Cardiac muscle cell (in vitro differentiated cells and primary cell): ENCODE measurements at regions not wholly inside any gene's neighbourhood (a gene's known extent, or its start where the extent isn't known, plus 50 kb on each side); places are given as distances from the start of the nearest gene placed in this dataset.

Experiments used
- DNase-seq, 2 donors: peaks; one replicate each; pipeline versions ENCODE4 v3.0.0 to v3.0.0-alpha.2; 2010 to 2017; ENCODE audit warnings: low read depth in 1 of 2, low spot score in 1 of 2
- H3K27ac ChIP-seq: fragments of 200-600 bp; sonication (generic); 2 replicates; pipeline ENCODE4 v1.5.1; 2016
- H3K27me3 ChIP-seq: fragments of 200-600 bp; sonication (generic); 2 replicates; pipeline ENCODE4 v1.6.0; 2016; ENCODE audit warnings: control low read depth
- H3K36me3 ChIP-seq: fragments of 200-600 bp; sonication (generic); 2 replicates; pipeline ENCODE4 v1.5.1; 2016; ENCODE audit warnings: control low read depth
- H3K4me1 ChIP-seq: fragments of 200-600 bp; sonication (generic); 2 replicates; pipeline ENCODE4 v1.8.1; 2017; ENCODE audit warnings: low read depth, mild to moderate bottlenecking, mixed run types
- H3K4me3 ChIP-seq: fragments of 200-600 bp; sonication (generic); 2 replicates; pipeline ENCODE4 v1.5.1; 2016; ENCODE audit warnings: mild to moderate bottlenecking
- H3K9me3 ChIP-seq: fragments of 200-600 bp; sonication (generic); 2 replicates; pipeline ENCODE4 v1.5.1; 2017; ENCODE audit warnings: low read depth, mild to moderate bottlenecking, control low read depth
- TF ChIP-seq, protein P1 (sequence below): IDR thresholded peaks from 2 replicates; pipeline ENCODE4 v1.5.1; 2012; ENCODE audit warnings: low read depth, mild to moderate bottlenecking, low read length

DNA sequence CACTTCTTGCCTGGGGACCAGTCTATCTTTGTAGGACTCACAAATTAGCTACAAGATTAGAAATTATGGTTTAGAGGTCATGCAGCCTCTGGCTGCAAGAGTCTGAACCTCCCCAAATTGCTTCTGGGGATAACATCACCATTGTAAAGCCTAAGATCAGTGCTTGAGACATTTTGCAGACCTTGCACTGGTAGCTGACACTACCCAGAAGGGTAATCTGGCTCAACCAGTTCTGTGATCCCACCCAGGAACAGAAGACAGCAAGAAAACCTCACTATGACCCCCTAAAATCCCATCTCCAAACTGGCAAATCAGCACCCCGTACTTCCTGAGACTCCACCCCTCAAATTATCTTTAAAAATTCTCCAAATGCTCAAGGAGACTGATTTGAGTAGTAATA lies 58.2 kb upstream of the CDK13 start:
- Histone ChIP-seq H3K27ac (no peak overlapping the region), H3K9me3 (no peaks in the 10 kb centered on the region), H3K4me1 (no peaks in the 10 kb centered on the region), H3K4me3 (no peak overlapping the region), H3K27me3 (no peaks in the 10 kb centered on the region), H3K36me3 (no peaks in the 10 kb centered on the region)
- TF ChIP-seq, protein P1, sequence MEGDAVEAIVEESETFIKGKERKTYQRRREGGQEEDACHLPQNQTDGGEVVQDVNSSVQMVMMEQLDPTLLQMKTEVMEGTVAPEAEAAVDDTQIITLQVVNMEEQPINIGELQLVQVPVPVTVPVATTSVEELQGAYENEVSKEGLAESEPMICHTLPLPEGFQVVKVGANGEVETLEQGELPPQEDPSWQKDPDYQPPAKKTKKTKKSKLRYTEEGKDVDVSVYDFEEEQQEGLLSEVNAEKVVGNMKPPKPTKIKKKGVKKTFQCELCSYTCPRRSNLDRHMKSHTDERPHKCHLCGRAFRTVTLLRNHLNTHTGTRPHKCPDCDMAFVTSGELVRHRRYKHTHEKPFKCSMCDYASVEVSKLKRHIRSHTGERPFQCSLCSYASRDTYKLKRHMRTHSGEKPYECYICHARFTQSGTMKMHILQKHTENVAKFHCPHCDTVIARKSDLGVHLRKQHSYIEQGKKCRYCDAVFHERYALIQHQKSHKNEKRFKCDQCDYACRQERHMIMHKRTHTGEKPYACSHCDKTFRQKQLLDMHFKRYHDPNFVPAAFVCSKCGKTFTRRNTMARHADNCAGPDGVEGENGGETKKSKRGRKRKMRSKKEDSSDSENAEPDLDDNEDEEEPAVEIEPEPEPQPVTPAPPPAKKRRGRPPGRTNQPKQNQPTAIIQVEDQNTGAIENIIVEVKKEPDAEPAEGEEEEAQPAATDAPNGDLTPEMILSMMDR: no peak
- DNase-seq: no peak

DNA sequence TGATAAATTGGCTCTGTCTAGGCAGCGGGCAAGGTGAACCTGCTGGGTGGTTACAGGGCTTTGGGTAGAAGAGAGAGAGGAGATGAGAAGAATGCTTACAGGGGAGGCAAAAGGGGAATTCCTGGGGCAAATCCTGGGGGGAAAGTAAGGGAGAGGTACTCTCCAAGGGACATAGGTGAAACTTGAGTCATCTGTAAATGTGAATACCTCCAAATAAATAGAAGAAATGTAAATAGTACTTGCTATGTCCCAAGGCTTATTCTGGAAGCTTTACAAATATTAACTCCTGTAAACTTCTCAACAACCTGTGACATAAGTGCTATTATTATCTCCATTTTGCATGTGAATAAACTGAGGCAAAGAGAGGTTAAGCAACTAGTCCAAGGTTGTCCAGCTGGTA lies 57.7 kb upstream of the CDK13 start:
- Histone ChIP-seq H3K4me3 (no peak overlapping the region), H3K27ac (no peak overlapping the region), H3K36me3 (no peaks in the 10 kb centered on the region), H3K4me1 (no peaks in the 10 kb centered on the region), H3K9me3 (no peaks in the 10 kb centered on the region), H3K27me3 (no peaks in the 10 kb centered on the region)
- TF ChIP-seq, protein P1: no peak
- no peak for DNase-seq

DNA sequence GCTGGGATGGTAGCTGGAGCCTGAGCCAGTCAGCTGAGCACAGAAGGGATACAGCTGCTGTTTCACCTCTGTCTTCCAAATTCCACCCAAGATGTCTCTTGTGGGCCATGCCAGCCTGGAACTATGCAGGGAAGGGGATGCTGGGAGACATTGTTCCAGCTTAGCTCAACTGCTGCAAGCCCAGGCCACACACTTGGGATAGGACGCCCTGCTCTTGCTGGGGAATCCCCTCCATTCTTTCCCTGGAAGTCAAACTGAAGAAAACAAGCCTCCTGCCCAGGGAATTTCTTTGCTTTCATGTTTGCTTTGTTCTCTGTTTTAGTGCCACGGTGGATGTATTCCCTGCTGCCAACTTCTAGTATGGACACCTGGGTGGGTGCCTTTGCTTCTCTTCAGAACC lies 55.2 kb upstream of the CDK13 start:
- no peaks in the 10 kb centered on the region for H3K27me3 ChIP-seq
- H3K27ac ChIP-seq: no peak overlapping the region
- peaks cover 10% of the 10 kb centered on the region for H3K4me1 ChIP-seq
- TF ChIP-seq, protein P1: no peak
- H3K9me3 ChIP-seq: no peaks in the 10 kb centered on the region
- DNase-seq: peak in 1 of 2 donors; percentile 4
- H3K4me3 ChIP-seq: no peak overlapping the region
- no peaks in the 10 kb centered on the region for H3K36me3 ChIP-seq

DNA sequence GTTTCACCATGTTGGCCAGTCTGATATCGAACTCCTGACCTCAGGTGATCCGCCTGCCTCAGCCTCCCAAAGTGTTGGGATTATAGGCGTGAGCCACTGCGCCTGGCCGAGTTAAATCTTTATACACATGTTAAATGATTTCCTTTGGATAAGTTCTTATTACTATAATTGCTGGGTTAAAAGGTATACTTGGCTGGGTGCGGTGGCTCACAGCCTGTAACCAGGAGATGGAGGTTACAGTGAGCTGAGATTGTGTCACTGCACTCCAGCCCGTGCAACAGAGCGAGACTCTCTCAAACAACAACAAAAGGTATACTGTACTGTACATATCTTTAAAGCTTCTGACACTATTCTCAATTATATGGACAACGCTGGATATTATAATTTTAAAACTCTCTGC lies 53.2 kb upstream of the CDK13 start:
- Histone ChIP-seq H3K4me1 (peaks cover 10% of the 10 kb centered on the region), H3K4me3 (no peak overlapping the region), H3K27me3 (no peaks in the 10 kb centered on the region), H3K27ac (no peak overlapping the region), H3K36me3 (no peaks in the 10 kb centered on the region), H3K9me3 (no peaks in the 10 kb centered on the region)
- TF ChIP-seq, protein P1: no peak
- no peak for DNase-seq

DNA sequence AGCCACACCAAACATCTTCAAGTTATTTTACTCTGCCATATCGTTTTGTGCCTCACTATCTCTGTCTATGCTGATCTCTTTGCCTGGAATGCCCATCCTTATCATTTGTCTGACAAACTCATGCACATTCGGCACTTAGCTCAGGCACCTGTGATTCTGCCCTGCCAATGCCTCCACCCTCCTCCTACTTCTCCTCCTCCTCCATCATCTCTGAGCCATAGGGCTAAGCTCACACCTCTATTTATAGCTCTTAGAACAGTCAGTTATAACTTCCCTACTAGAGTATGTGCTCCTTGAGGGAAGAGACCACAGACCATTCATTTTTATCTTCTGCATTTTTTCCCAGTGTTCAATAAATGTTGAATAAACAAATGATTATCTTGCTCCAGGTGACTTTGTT lies 51.2 kb upstream of the CDK13 start:
- Histone ChIP-seq H3K4me1 (peaks cover 10% of the 10 kb centered on the region), H3K27me3 (no peaks in the 10 kb centered on the region), H3K27ac (no peak overlapping the region), H3K36me3 (no peaks in the 10 kb centered on the region), H3K4me3 (no peak overlapping the region), H3K9me3 (no peaks in the 10 kb centered on the region)
- TF ChIP-seq, protein P1: no peak
- no peak for DNase-seq
